ENCODE measurements at regions not wholly inside any gene's neighbourhood (a gene's known extent, or its start where the extent isn't known, plus 50 kb on each side); places are given as distances from the start of the nearest gene placed in this dataset.
"Not testable (repeated sequence)": the region's sequence is repeated elsewhere in the genome, so short reads cannot be mapped to it uniquely, and the experiment has no call there.

- DNase-seq; H3K4me1 ChIP-seq (replicated peaks in 1 of 2); H3K27me3 ChIP-seq; H3K27ac ChIP-seq; H3K36me3 ChIP-seq (replicated peaks in 1 of 2); H3K4me3 ChIP-seq; intact Hi-C loops (cut with DNase I); H3K9me3 ChIP-seq (replicated peaks in 1 of 3): not testable (repeated sequence)
- WGBS, 4 donors: 93 to 94% (median 93%) methylated on average over 2 to 3 of the region's 3 CpGs; no CpG with 5 or more reads in 1 of the 4 donors
These were observed 114.5 kb upstream of the PLGLB2 start for GRCh38 chr2:87633287-87633963.

GRCh38 chr2:87634106-87634505 lies 113.8 kb upstream of the PLGLB2 start:
- H3K9me3 ChIP-seq (replicated peaks in 1 of 3); H3K27me3 ChIP-seq; DNase-seq; H3K4me3 ChIP-seq; intact Hi-C loops (cut with DNase I); H3K36me3 ChIP-seq (replicated peaks in 1 of 2); H3K27ac ChIP-seq; H3K4me1 ChIP-seq (replicated peaks in 1 of 2): not testable (repeated sequence)
- WGBS, 4 donors: 94 to 100% (median 94%) methylated on average over 4 to 6 of the region's 7 CpGs

- WGBS, 4 donors: 83 to 92% (median 90%) methylated on average over 8 of the region's 10 CpGs
- not testable (repeated sequence) for H3K9me3 ChIP-seq (replicated peaks in 1 of 3); H3K27me3 ChIP-seq
These were observed 112.8 kb upstream of the PLGLB2 start for GRCh38 chr2:87634971-87635650.

GRCh38 chr2:87636246-87636645 lies 111.6 kb upstream of the PLGLB2 start:
- H3K36me3 ChIP-seq (replicated peaks in 1 of 2); DNase-seq; H3K27me3 ChIP-seq; H3K27ac ChIP-seq; H3K4me3 ChIP-seq; intact Hi-C loops (cut with DNase I); H3K4me1 ChIP-seq (replicated peaks in 1 of 2); H3K9me3 ChIP-seq (replicated peaks in 1 of 3): not testable (repeated sequence)
- 92 to 100% (median 97%) methylated on average over 2 to 6 of the region's 7 CpGs for WGBS, 4 donors

More at GRCh38 chr2:87634971-87635650, 112.8 kb upstream of the PLGLB2 start:
- DNase-seq; H3K4me1 ChIP-seq (replicated peaks in 1 of 2); intact Hi-C loops (cut with DNase I); H3K4me3 ChIP-seq; H3K27ac ChIP-seq; H3K36me3 ChIP-seq (replicated peaks in 1 of 2): not testable (repeated sequence)

- H3K9me3 ChIP-seq (replicated peaks in 1 of 3); intact Hi-C loops (cut with DNase I); H3K27me3 ChIP-seq; H3K36me3 ChIP-seq (replicated peaks in 1 of 2); DNase-seq; H3K27ac ChIP-seq; H3K4me1 ChIP-seq (replicated peaks in 1 of 2); H3K4me3 ChIP-seq: not testable (repeated sequence)
- 74 to 97% (median 82%) methylated on average over 2 to 5 of the region's 6 CpGs for WGBS, 4 donors
These were observed 111.2 kb upstream of the PLGLB2 start for GRCh38 chr2:87636735-87637134.

GRCh38 chr2:87637249-87637990 lies 110.5 kb upstream of the PLGLB2 start:
- 50 to 87% (median 80%) methylated on average over 3 to 15 of the region's 15 CpGs for WGBS, 4 donors
- H3K4me1 ChIP-seq (replicated peaks in 1 of 2); intact Hi-C loops (cut with DNase I); H3K27ac ChIP-seq; H3K9me3 ChIP-seq (replicated peaks in 1 of 3); H3K36me3 ChIP-seq (replicated peaks in 1 of 2); H3K27me3 ChIP-seq; H3K4me3 ChIP-seq: not testable (repeated sequence)
- peak; percentile 18 to 73 (median 35) for DNase-seq

- WGBS, 4 donors: 76 to 94% (median 91%) methylated on average over 7 to 10 of the region's 10 CpGs
- H3K27ac ChIP-seq; H3K9me3 ChIP-seq (replicated peaks in 1 of 3); DNase-seq; H3K4me3 ChIP-seq; H3K4me1 ChIP-seq (replicated peaks in 1 of 2); H3K36me3 ChIP-seq (replicated peaks in 1 of 2); H3K27me3 ChIP-seq; intact Hi-C loops (cut with DNase I): not testable (repeated sequence)
These were observed 109.6 kb upstream of the PLGLB2 start for GRCh38 chr2:87638114-87638807.

GRCh38 chr2:87638872-87639271 lies 109.0 kb upstream of the PLGLB2 start:
- H3K9me3 ChIP-seq (replicated peaks in 1 of 3); intact Hi-C loops (cut with DNase I); H3K36me3 ChIP-seq (replicated peaks in 1 of 2); DNase-seq; H3K27ac ChIP-seq; H3K4me3 ChIP-seq; H3K4me1 ChIP-seq (replicated peaks in 1 of 2); H3K27me3 ChIP-seq: not testable (repeated sequence)
- WGBS, 4 donors: 96 to 100% (median 96%) methylated on average over 1 to 3 of the region's 7 CpGs; no CpG with 5 or more reads in 1 of the 4 donors

- DNase-seq; H3K27ac ChIP-seq; H3K4me3 ChIP-seq; intact Hi-C loops (cut with DNase I); H3K36me3 ChIP-seq (replicated peaks in 1 of 2); H3K9me3 ChIP-seq (replicated peaks in 1 of 3); H3K4me1 ChIP-seq (replicated peaks in 1 of 2); H3K27me3 ChIP-seq: not testable (repeated sequence)
- WGBS, 4 donors: 85 to 100% (median 90%) methylated on average over 3 to 11 of the region's 15 CpGs
These were observed 108.0 kb upstream of the PLGLB2 start for GRCh38 chr2:87639801-87640440.

- H3K4me1 ChIP-seq (replicated peaks in 1 of 2); intact Hi-C loops (cut with DNase I); H3K4me3 ChIP-seq; H3K36me3 ChIP-seq (replicated peaks in 1 of 2); DNase-seq; H3K9me3 ChIP-seq (replicated peaks in 1 of 3); H3K27ac ChIP-seq; H3K27me3 ChIP-seq: not testable (repeated sequence)
- 88 to 97% (median 93%) methylated on average over 3 to 4 of the region's 4 CpGs for WGBS, 4 donors
These were observed 106.8 kb upstream of the PLGLB2 start for GRCh38 chr2:87640961-87641563.
